SHP77 (cell line): ENCODE measurements at regions not wholly inside any gene's neighbourhood (a gene's known extent, or its start where the extent isn't known, plus 50 kb on each side); places are given as distances from the start of the nearest gene placed in this dataset.
"Not testable (repeated sequence)": the region's sequence is repeated elsewhere in the genome, so short reads cannot be mapped to it uniquely, and the experiment has no call there.

Experiments
- DNase-seq, 2 experiments: peaks; one replicate each; lab custom pipeline; 2025; lab: John Stamatoyannopoulos, UW

GRCh38 chr2:111287646-111288568 lies 167.2 kb downstream of the BCL2L11 start:
- DNase-seq: not testable (repeated sequence)

- DNase-seq: not testable (repeated sequence)
These were observed 169.7 kb downstream of the BCL2L11 start for GRCh38 chr2:111290370-111290769.

GRCh38 chr2:111291566-111291965 lies 170.9 kb downstream of the BCL2L11 start:
- DNase-seq: not testable (repeated sequence)

- DNase-seq: not testable (repeated sequence)
These were observed 171.7 kb downstream of the BCL2L11 start for GRCh38 chr2:111292232-111292968.

- not testable (repeated sequence) for DNase-seq
These were observed 174.0 kb downstream of the BCL2L11 start for GRCh38 chr2:111294699-111295098.

- not testable (repeated sequence) for DNase-seq
These were observed 175.5 kb downstream of the BCL2L11 start for GRCh38 chr2:111296122-111296804.

GRCh38 chr2:111297128-111297527 lies 176.4 kb downstream of the BCL2L11 start:
- not testable (repeated sequence) for DNase-seq

- DNase-seq: not testable (repeated sequence)
These were observed 178.2 kb downstream of the BCL2L11 start for GRCh38 chr2:111298927-111299326.

GRCh38 chr2:111299635-111300034 lies 178.9 kb downstream of the BCL2L11 start:
- not testable (repeated sequence) for DNase-seq

GRCh38 chr2:111301677-111302076 lies 181.0 kb downstream of the BCL2L11 start:
- DNase-seq: not testable (repeated sequence)

- not testable (repeated sequence) for DNase-seq
These were observed 181.9 kb downstream of the BCL2L11 start for GRCh38 chr2:111302397-111303218.

GRCh38 chr2:111307302-111307701 lies 186.6 kb downstream of the BCL2L11 start:
- not testable (repeated sequence) for DNase-seq

GRCh38 chr2:111309231-111310075 lies 188.7 kb downstream of the BCL2L11 start:
- DNase-seq: not testable (repeated sequence)

GRCh38 chr2:111310395-111310794 lies 189.7 kb downstream of the BCL2L11 start:
- DNase-seq: not testable (repeated sequence)

GRCh38 chr2:111311568-111311967 lies 190.9 kb downstream of the BCL2L11 start:
- DNase-seq: not testable (repeated sequence)

- DNase-seq: not testable (repeated sequence)
These were observed 192.3 kb downstream of the BCL2L11 start for GRCh38 chr2:111312897-111313607.

- DNase-seq: not testable (repeated sequence)
These were observed 193.0 kb downstream of the BCL2L11 start for GRCh38 chr2:111313711-111314110.

- not testable (repeated sequence) for DNase-seq
These were observed 194.6 kb downstream of the BCL2L11 start for GRCh38 chr2:111315188-111315917.

- DNase-seq: not testable (repeated sequence)
These were observed 195.6 kb downstream of the BCL2L11 start for GRCh38 chr2:111316221-111316741.
